ENCODE measurements at regions not wholly inside any gene's neighbourhood (a gene's known extent, or its start where the extent isn't known, plus 50 kb on each side); places are given as distances from the start of the nearest gene placed in this dataset.
A peak's percentile ranks its signal among the peaks of the same experiment; 100 is the strongest.

- no peaks in the 10 kb centered on the region for H4K20me1 ChIP-seq (ENCODE audit: control insufficient read depth, insufficient read depth)
- H3K36me3 ChIP-seq (ENCODE audit: control insufficient read depth in 2 of 2, insufficient read depth in 2 of 2, low read length in 1 of 2): no peaks in the 10 kb centered on the region
- no peaks in the 10 kb centered on the region; the same call in 2 of the 3 replicates for H3K9me3 ChIP-seq (replicated peaks; ENCODE audit: control insufficient read depth, insufficient read depth, low read length)
- in situ Hi-C loops (cut with MboI) (no loop called here), intact Hi-C loops (cut with micrococcal nuclease; ENCODE audit: unreplicated experiment) (loop anchor here (5.0 to 10.0 kb wide), 2 partner anchors 167 to 381 kb away; no protein-coding TSS in a partner anchor)
- ChIA-PET RAD21 (ENCODE audit: unreplicated experiment) (interaction anchor here (1.1 to 2.0 kb wide), 5 partner anchors 10 to 385 kb away, joined by 3 to 14 read pairs (median 4); no protein-coding TSS in a partner anchor), CTCF (interaction anchor here (1.2 to 3.5 kb wide), 4 partner anchors 22 to 385 kb away, joined by 3 to 21 read pairs (median 5); no protein-coding TSS in a partner anchor), POLR2A (interaction anchor here (1.0 kb wide), 1 partner anchor 34 kb away, joined by 4 read pairs; no protein-coding TSS in a partner anchor), SMC1A (ENCODE audit: uncharacterized antibody, unreplicated experiment) (interaction anchor here (0.6 to 3.1 kb wide), 9 partner anchors 11 to 209 kb away, joined by 3 to 15 read pairs (median 5); partner anchors contain the start of gene TP63)
- H3K27ac ChIP-seq (ENCODE audit: control insufficient read depth, insufficient read depth): peak overlapping the region; percentile 60
- peak overlapping the region; percentile 92 for H3K4me2 ChIP-seq (ENCODE audit: control insufficient read depth, insufficient read depth)
- no peaks in the 10 kb centered on the region for H3K79me2 ChIP-seq (ENCODE audit: control insufficient read depth, insufficient read depth, low read length)
- H3K27me3 ChIP-seq (replicated peaks in 1 of 2; ENCODE audit: control insufficient read depth in 2 of 2, insufficient read depth in 2 of 2, low read length in 1 of 2): no peaks in the 10 kb centered on the region
- H3K4me1 ChIP-seq (ENCODE audit: control insufficient read depth, insufficient read depth, low read length): peaks cover 48% of the 10 kb centered on the region
- peak; percentile 72 for FAIRE-seq
- DNase-seq (ENCODE audit: low read depth, low spot score): peak; percentile 82
- WGBS (ENCODE audit: insufficient coverage, insufficient replicate concordance, low lambda C conversion rate, missing lambda C conversion rate): 16% methylated on average over 6 of the region's 6 CpGs
- no peak overlapping the region for H3K4me3 ChIP-seq
- H2AFZ ChIP-seq (ENCODE audit: control insufficient read depth, low read depth, low read length): peak overlapping the region; percentile 42; the same call in 1 of the 2 replicates
- BruUV-seq (replicated peaks): no TSS peak
- H3K9ac ChIP-seq (ENCODE audit: control insufficient read depth, insufficient read depth, low read length): peak overlapping the region; percentile 40; the same call in 1 of the 2 replicates
- ATAC-seq: peak; percentile 84
- TF ChIP-seq NFYB (IDR thresholded peaks at IDR 0.05; ENCODE audit: insufficient read depth, low read depth, low read length) (peak; percentile 51; the same call in 1 of the 2 replicates), BCL3 (IDR thresholded peaks at IDR 0.05; ENCODE audit: borderline replicate concordance, insufficient read depth, low read depth, low read length, poor library complexity, severe bottlenecking) (peak; percentile 56), TBL1XR1 (IDR thresholded peaks at IDR 0.05; ENCODE audit: low read depth, low read length) (peak; percentile 71; the same call in 1 of the 2 replicates), CBFB (IDR thresholded peaks at IDR 0.05; ENCODE audit: low read depth) (peak; percentile 91; the same call in 1 of the 2 replicates), NR2C2 (IDR thresholded peaks at IDR 0.05; ENCODE audit: borderline replicate concordance, control insufficient read depth, insufficient read length, low read depth) (no peak), FOS (IDR thresholded peaks at IDR 0.05; ENCODE audit: borderline replicate concordance, extremely low read depth, insufficient read length) (no peak), NFXL1 (IDR thresholded peaks at IDR 0.05; ENCODE audit: borderline replicate concordance) (no peak), IKZF2 (IDR thresholded peaks at IDR 0.05) (peak; percentile 31 to 78; a peak in 3 of 4 replicates), RFX5 (IDR thresholded peaks at IDR 0.05; ENCODE audit: low read depth, low read length) (no peak), NKRF (conservative IDR thresholded peaks at IDR 0.05) (no peak), MYC (IDR thresholded peaks at IDR 0.05; ENCODE audit: insufficient read depth, insufficient read length, insufficient replicate concordance, low read length, severe bottlenecking) (no peak), SUPT20H (IDR thresholded peaks at IDR 0.05; ENCODE audit: borderline replicate concordance, control insufficient read depth, low read depth, low read length) (no peak), BACH1 (IDR thresholded peaks at IDR 0.05; ENCODE audit: borderline replicate concordance) (no peak), RUNX3 (IDR thresholded peaks at IDR 0.05; ENCODE audit: low read length) (peak; percentile 98), IRF4 (IDR thresholded peaks at IDR 0.05; ENCODE audit: low read depth, low read length) (peak; percentile 70; the same call in 1 of the 2 replicates), ZNF207 (IDR thresholded peaks at IDR 0.05; ENCODE audit: borderline replicate concordance) (no peak; the same call in 1 of the 2 replicates), TCF3 (IDR thresholded peaks at IDR 0.05; ENCODE audit: borderline replicate concordance, insufficient read depth, low read depth, low read length) (0 out of 2 replicates have a peak, but pooled peaks have one; percentile 82), JUNB (IDR thresholded peaks at IDR 0.05) (peak; percentile 76), MXI1 (IDR thresholded peaks at IDR 0.05; ENCODE audit: low read depth, low read length) (no peak), SUZ12 (IDR thresholded peaks at IDR 0.05; ENCODE audit: unreplicated experiment) (no peak)
Observed at GRCh38 chr3:189563853-189564563, 67.2 kb upstream of the TP63 start.

All from GM12878 (cell line).